DOHH2 (cell line): ENCODE measurements at regions not wholly inside any gene's neighbourhood (a gene's known extent, or its start where the extent isn't known, plus 50 kb on each side); places are given as distances from the start of the nearest gene placed in this dataset.
A peak's percentile ranks its signal among the peaks of the same experiment; 100 is the strongest.
"Not testable (repeated sequence)": the region's sequence is repeated elsewhere in the genome, so short reads cannot be mapped to it uniquely, and the experiment has no call there.

Experiments
- H3F3A ChIP-seq: fragments of 200-600 bp; sonication (generic), shearing (Covaris generic); 2 replicates; pipeline ENCODE4 v1.6.0; 2016; ENCODE audit warnings: antibody characterized with exemption, mild to moderate bottlenecking; ENCODE audit not compliant: control insufficient read depth, insufficient read depth
- H3K27ac ChIP-seq: fragments of 200-600 bp; sonication (generic); 2 replicates; pipeline ENCODE4 v1.5.1; 2014; ENCODE audit warnings: low read depth, mild to moderate bottlenecking, low read length, moderate library complexity
- H3K27me3 ChIP-seq: fragments of 200-600 bp; sonication (generic); 2 replicates; pipeline ENCODE4 v1.6.1; 2014; ENCODE audit warnings: mild to moderate bottlenecking, low read length, mixed read lengths; ENCODE audit not compliant: control insufficient read depth
- H3K36me3 ChIP-seq: fragments of 200-600 bp; sonication (generic); 2 replicates; pipeline ENCODE4 v1.6.1; 2014; ENCODE audit warnings: mild to moderate bottlenecking, low read length, moderate library complexity, mixed read lengths; ENCODE audit not compliant: control insufficient read depth
- H3K4me1 ChIP-seq: fragments of 200-600 bp; sonication (generic); 2 replicates; pipeline ENCODE4 v1.6.1; 2014; ENCODE audit warnings: mild to moderate bottlenecking, low read length, mixed read lengths; ENCODE audit not compliant: control insufficient read depth
- H3K4me2 ChIP-seq: fragments of 200-600 bp; sonication (generic); 2 replicates; pipeline ENCODE4 v1.6.0; 2014; ENCODE audit warnings: mild to moderate bottlenecking, low read length, moderate library complexity
- H3K4me3 ChIP-seq: fragments of 200-600 bp; sonication (generic); 2 replicates; pipeline ENCODE4 v1.5.1; 2014; ENCODE audit warnings: mild to moderate bottlenecking, low read length, mixed read lengths
- H3K79me2 ChIP-seq: fragments of 200-600 bp; sonication (generic); 2 replicates; pipeline ENCODE4 v1.6.1; 2014; ENCODE audit warnings: mild to moderate bottlenecking, low read length, mixed read lengths; ENCODE audit not compliant: control insufficient read depth
- H3K9me2 ChIP-seq: fragments of 200-600 bp; sonication (generic); replicated peaks from 2 replicates; pipeline ENCODE4 v1.6.1; 2014; ENCODE audit warnings: mild to moderate bottlenecking, low read length, mixed read lengths; ENCODE audit not compliant: control insufficient read depth
- H3K9me3 ChIP-seq: fragments of 200-600 bp; sonication (generic); 2 replicates; pipeline ENCODE4 v1.6.1; 2014; ENCODE audit warnings: antibody characterized with exemption, low read length, mixed read lengths; ENCODE audit not compliant: control insufficient read depth, insufficient read depth
- H4K20me1 ChIP-seq: fragments of 200-600 bp; sonication (generic); 2 replicates; pipeline ENCODE4 v1.6.0; 2014; ENCODE audit warnings: low read depth, mild to moderate bottlenecking, antibody characterized with exemption, low read length, moderate library complexity; ENCODE audit not compliant: control insufficient read depth, insufficient read depth
- EZH2phosphoT487 ChIP-seq: fragments of 200-600 bp; sonication (generic); IDR thresholded peaks from 2 replicates; pipeline ENCODE4 v1.6.1; 2017; ENCODE audit warnings: borderline replicate concordance, mild to moderate bottlenecking, antibody characterized with exemption, low read length, moderate library complexity, mixed read lengths
- TF ChIP-seq, protein P1 (sequence below): fragments of 200-600 bp; sonication (generic); IDR thresholded peaks from one replicate; pipeline ENCODE4 v1.5.1; 2014; ENCODE audit warnings: antibody characterized with exemption, mild to moderate bottlenecking, low read depth, low read length; ENCODE audit not compliant: poor library complexity, severe bottlenecking

DNA sequence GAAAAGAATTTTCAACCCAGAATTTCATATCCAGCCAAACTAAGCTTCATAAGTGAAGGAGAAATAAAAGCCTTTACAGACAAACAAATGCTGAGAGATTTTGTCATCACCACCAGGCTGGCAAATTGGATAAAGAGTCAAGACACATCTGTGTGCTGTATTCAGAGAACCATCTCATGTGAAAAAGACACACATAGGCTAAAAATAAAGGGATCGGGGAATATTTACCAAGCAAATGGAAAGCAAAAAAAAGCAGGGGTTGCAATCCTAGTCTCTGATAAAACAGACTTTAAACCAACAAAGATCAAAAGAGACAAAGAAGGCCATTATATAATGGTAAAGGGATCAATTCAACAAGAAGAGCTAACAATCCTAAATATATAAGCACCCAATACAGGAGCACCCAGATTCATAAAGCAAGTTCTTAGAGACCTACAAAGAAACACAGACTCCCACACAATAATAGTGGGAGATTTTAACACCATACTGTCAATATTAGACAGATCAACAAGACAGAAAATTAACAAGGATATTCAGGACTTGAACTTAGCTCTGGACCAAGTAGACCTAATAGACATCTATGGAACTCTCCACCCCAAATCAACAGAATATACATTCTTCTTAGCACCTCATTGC lies 55.9 kb upstream of the ACSM6 start:
- not testable (repeated sequence) for H3K79me2 ChIP-seq, H3K27ac ChIP-seq, H3F3A ChIP-seq, H4K20me1 ChIP-seq, H3K4me2 ChIP-seq, H3K4me3 ChIP-seq, H3K9me3 ChIP-seq, H3K27me3 ChIP-seq, H3K36me3 ChIP-seq, H3K9me2 ChIP-seq, H3K4me1 ChIP-seq

DNA sequence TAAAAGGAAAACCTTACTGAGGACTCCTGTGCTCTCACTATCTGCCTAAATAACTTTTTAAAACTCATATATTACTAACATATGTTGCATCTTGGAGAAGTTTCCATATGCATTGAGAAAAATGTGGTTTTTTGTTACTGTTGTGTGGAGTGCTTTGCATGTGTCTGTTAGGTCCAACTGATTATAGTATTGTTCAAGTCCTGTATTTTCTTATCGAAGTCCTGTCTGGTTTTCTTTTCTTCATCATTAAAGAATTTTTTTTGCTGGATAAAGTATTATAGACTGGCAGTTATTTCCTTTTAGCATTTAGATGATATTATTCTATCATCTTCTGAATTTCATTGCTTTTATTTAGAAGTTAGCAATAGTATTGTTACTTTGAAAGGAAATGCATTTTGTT lies 59.5 kb upstream of the ACSM6 start:
- Histone ChIP-seq H3K9me2 (no peaks in the 10 kb centered on the region), H3K4me2 (no peak overlapping the region), H3K9me3 (no peaks in the 10 kb centered on the region), H3F3A (no peaks in the 10 kb centered on the region), H3K36me3 (no peaks in the 10 kb centered on the region), H3K79me2 (no peaks in the 10 kb centered on the region), H3K4me3 (no peak overlapping the region), H3K4me1 (no peaks in the 10 kb centered on the region), H3K27me3 (no peaks in the 10 kb centered on the region), H4K20me1 (no peaks in the 10 kb centered on the region), H3K27ac (no peak overlapping the region)
- TF ChIP-seq, protein P1, sequence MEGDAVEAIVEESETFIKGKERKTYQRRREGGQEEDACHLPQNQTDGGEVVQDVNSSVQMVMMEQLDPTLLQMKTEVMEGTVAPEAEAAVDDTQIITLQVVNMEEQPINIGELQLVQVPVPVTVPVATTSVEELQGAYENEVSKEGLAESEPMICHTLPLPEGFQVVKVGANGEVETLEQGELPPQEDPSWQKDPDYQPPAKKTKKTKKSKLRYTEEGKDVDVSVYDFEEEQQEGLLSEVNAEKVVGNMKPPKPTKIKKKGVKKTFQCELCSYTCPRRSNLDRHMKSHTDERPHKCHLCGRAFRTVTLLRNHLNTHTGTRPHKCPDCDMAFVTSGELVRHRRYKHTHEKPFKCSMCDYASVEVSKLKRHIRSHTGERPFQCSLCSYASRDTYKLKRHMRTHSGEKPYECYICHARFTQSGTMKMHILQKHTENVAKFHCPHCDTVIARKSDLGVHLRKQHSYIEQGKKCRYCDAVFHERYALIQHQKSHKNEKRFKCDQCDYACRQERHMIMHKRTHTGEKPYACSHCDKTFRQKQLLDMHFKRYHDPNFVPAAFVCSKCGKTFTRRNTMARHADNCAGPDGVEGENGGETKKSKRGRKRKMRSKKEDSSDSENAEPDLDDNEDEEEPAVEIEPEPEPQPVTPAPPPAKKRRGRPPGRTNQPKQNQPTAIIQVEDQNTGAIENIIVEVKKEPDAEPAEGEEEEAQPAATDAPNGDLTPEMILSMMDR: no peak
- TF ChIP-seq EZH2phosphoT487: no peak

DNA sequence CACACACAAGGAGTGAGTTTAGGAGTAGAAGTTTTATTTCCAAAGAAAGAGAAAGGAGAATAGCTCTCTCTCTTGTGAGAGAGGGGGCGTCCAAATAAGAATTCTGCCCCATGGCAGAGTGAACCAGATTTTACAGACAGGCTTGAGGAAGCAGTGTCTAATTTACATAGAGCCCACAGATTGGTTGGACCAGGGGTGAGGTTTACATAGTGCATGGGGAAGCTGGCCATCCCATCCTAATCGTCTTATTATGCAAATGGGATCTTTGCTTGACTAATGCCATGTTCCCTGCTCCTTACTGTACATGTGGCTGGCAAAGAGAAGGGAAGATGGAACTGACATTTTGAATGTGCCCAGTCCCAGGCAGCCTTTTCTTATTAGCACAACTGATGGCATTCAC lies 60.0 kb upstream of the ACSM6 start:
- H3K4me3 ChIP-seq: no peak overlapping the region
- no peaks in the 10 kb centered on the region for H3K79me2 ChIP-seq
- TF ChIP-seq, protein P1: no peak
- TF ChIP-seq EZH2phosphoT487: no peak
- no peaks in the 10 kb centered on the region for H3K36me3 ChIP-seq
- no peaks in the 10 kb centered on the region for H3F3A ChIP-seq
- no peaks in the 10 kb centered on the region for H3K4me1 ChIP-seq
- no peak overlapping the region for H3K27ac ChIP-seq
- no peaks in the 10 kb centered on the region for H3K27me3 ChIP-seq
- no peaks in the 10 kb centered on the region for H4K20me1 ChIP-seq
- H3K4me2 ChIP-seq: no peak overlapping the region
- H3K9me3 ChIP-seq: no peaks in the 10 kb centered on the region
- H3K9me2 ChIP-seq: no peaks in the 10 kb centered on the region

DNA sequence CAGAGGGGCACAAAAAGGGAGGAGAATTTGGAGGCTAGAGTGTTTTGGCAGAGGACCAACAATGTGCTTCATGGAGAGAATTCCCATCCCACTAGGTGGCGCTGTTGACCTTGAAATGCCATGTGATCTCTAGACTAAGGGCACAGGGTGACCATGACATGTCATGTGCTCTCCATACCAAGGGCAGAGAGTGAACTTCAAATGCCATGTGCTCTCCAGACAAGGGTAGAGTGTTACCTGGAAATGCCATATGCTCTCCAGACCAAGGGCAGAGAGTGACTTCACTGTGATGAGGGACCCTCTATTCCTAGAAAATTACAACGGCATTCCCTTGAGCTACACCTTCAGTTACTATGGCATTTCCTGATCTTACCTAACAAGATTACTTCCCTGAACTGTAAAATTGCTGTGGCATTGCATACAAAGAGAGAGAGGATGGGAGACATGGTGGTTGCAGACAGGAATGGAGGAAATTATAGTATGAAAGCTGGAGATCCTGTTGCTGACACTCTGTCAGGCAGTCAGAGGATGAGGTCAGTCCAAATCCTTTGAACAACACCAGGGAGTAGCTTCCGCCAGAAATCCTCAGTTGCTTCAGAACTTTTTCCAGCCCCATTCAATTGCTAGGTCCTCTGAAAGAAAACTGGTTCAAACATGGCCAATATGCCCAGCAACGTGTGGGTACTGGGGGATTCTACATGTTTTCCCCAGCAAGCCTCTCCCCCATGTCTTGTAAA lies 60.9 kb upstream of the ACSM6 start:
- Histone ChIP-seq H3K36me3 (no peaks in the 10 kb centered on the region), H3K4me3 (no peak overlapping the region), H3K4me1 (no peaks in the 10 kb centered on the region), H4K20me1 (no peaks in the 10 kb centered on the region), H3K27ac (no peak overlapping the region), H3K27me3 (no peaks in the 10 kb centered on the region), H3K79me2 (no peaks in the 10 kb centered on the region), H3F3A (no peaks in the 10 kb centered on the region), H3K9me2 (no peaks in the 10 kb centered on the region), H3K9me3 (no peaks in the 10 kb centered on the region), H3K4me2 (no peak overlapping the region)
- TF ChIP-seq, protein P1: peak; percentile 85
- TF ChIP-seq EZH2phosphoT487: no peak

DNA sequence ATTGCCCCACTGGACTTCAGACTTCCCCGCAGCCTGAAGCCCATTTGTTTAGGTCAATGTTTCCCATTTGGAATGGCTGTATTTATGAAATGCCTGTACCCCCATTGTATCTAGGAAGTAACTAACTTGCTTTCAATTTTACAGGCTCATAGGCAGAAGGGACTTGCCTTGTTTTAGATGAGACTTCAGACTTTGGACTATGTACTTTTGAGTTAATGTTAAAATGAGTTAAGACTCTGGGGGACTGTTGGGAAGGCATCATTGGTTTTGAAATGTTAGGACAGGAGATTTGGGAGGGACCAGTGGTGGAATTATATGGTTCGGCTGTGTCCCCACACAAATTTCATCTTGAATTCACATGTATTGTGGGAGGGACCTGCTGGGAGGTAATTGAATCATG lies 61.1 kb upstream of the CYP2C8 start:
- H3K27me3 ChIP-seq, H3K9me3 ChIP-seq, H3F3A ChIP-seq, H3K79me2 ChIP-seq, H3K4me3 ChIP-seq, H3K9me2 ChIP-seq, H3K4me2 ChIP-seq, H3K36me3 ChIP-seq, H3K27ac ChIP-seq, H4K20me1 ChIP-seq, H3K4me1 ChIP-seq: not testable (repeated sequence)
